Activated T-cell treated with anti-CD3 and anti-CD28 coated beads, Interleukin-2, amount 50 U/mL, for 72 hours (primary cell): ENCODE measurements at regions not wholly inside any gene's neighbourhood (a gene's known extent, or its start where the extent isn't known, plus 50 kb on each side); places are given as distances from the start of the nearest gene placed in this dataset.
"Not testable (repeated sequence)": the region's sequence is repeated elsewhere in the genome, so short reads cannot be mapped to it uniquely, and the experiment has no call there.

ENCODE experiments used
- ATAC-seq, 2 donors: fragments of 150-1000 bp; cut with Tn5 transposase; replicated peaks in 1 of 2; 2 replicates each; pipeline ENCODE4 v1.10.0; 2021; ENCODE audit warnings: moderate library complexity in 2 of 2, mild to moderate bottlenecking in 1 of 2
- DNase-seq, 2 donors: peaks; one replicate each; pipeline ENCODE4 v3.0.0; 2021 to 2022; ENCODE audit warnings: mixed read lengths in 1 of 2
- H3K27ac Mint-ChIP-seq: one replicate; pipeline ENCODE4 v1.8.0; 2022; ENCODE audit warnings: mild to moderate bottlenecking, moderate library complexity, mixed read lengths
- H3K27me3 Mint-ChIP-seq: one replicate; pipeline ENCODE4 v1.8.0; 2022; ENCODE audit warnings: low read depth, mixed read lengths
- H3K36me3 Mint-ChIP-seq, 2 donors: one replicate each; pipeline ENCODE4 v1.8.0; 2022; ENCODE audit warnings: mixed read lengths in 2 of 2, mild to moderate bottlenecking in 1 of 2; ENCODE audit not compliant: insufficient read depth in 2 of 2
- H3K4me1 Mint-ChIP-seq: one replicate; pipeline ENCODE4 v1.8.0; 2022; ENCODE audit warnings: low read depth, mixed read lengths
- H3K4me3 Mint-ChIP-seq, 2 donors: one replicate each; pipeline ENCODE4 v1.8.0; 2022; ENCODE audit warnings: mild to moderate bottlenecking in 2 of 2, mixed read lengths in 2 of 2, moderate library complexity in 2 of 2
- H3K9me3 Mint-ChIP-seq, 2 donors: one replicate each; pipeline ENCODE4 v1.8.0; 2022; ENCODE audit warnings: mixed read lengths in 2 of 2

GRCh38 chr15:75117993-75118392, 83.7 kb upstream of the C15orf39 start:
- peaks cover 9% of the 10 kb centered on the region for H3K4me1 Mint-ChIP-seq
- ATAC-seq (no peak), DNase-seq (no peak)
- H3K9me3 Mint-ChIP-seq: peaks cover 2 to 4% of the 10 kb centered on the region in 2 donors
- H3K27me3 Mint-ChIP-seq: peaks cover 30% of the 10 kb centered on the region
- no peak overlapping the region for H3K27ac Mint-ChIP-seq
- peaks cover 3 to 14% of the 10 kb centered on the region in 2 donors for H3K36me3 Mint-ChIP-seq
- no peak overlapping the region for H3K4me3 Mint-ChIP-seq

- H3K4me1 Mint-ChIP-seq, H3K4me3 Mint-ChIP-seq, DNase-seq, ATAC-seq, H3K36me3 Mint-ChIP-seq, H3K27ac Mint-ChIP-seq, H3K9me3 Mint-ChIP-seq: not testable (repeated sequence)
- H3K27me3 Mint-ChIP-seq: peaks cover 22% of the 10 kb centered on the region
Observed at GRCh38 chr15:75119312-75119711, 82.4 kb upstream of the C15orf39 start.

- no peak overlapping the region for H3K27ac Mint-ChIP-seq
- H3K4me3 Mint-ChIP-seq: no peak overlapping the region
- H3K9me3 Mint-ChIP-seq: no peaks in the 10 kb centered on the region
- H3K27me3 Mint-ChIP-seq: peaks cover 11% of the 10 kb centered on the region
- ATAC-seq: no peak
- H3K36me3 Mint-ChIP-seq: no peaks in the 10 kb centered on the region
- H3K4me1 Mint-ChIP-seq: peaks cover 5% of the 10 kb centered on the region
- DNase-seq: no peak
Observed at GRCh38 chr15:75121491-75121890, 80.2 kb upstream of the C15orf39 start.

- Mint-ChIP-seq H3K9me3 (no peaks in the 10 kb centered on the region), H3K4me3 (no peak overlapping the region), H3K27ac (no peak overlapping the region), H3K4me1 (peaks cover 5% of the 10 kb centered on the region), H3K36me3 (no peaks in the 10 kb centered on the region), H3K27me3 (peaks cover 14% of the 10 kb centered on the region)
- DNase-seq: no peak
- ATAC-seq: no peak
Observed at GRCh38 chr15:75123395-75123794, 78.3 kb upstream of the C15orf39 start.

GRCh38 chr15:75124278-75124677, 77.4 kb upstream of the C15orf39 start:
- not testable (repeated sequence) for H3K27ac Mint-ChIP-seq, H3K4me3 Mint-ChIP-seq, H3K9me3 Mint-ChIP-seq, H3K4me1 Mint-ChIP-seq, H3K36me3 Mint-ChIP-seq, DNase-seq
- peak in 1 of 2 donors; percentile 49 for ATAC-seq
- peaks cover 13% of the 10 kb centered on the region for H3K27me3 Mint-ChIP-seq

GRCh38 chr15:75125935-75126334, 75.7 kb upstream of the C15orf39 start:
- H3K27ac Mint-ChIP-seq: no peak overlapping the region
- no peaks in the 10 kb centered on the region for H3K9me3 Mint-ChIP-seq
- DNase-seq (no peak), ATAC-seq (no peak)
- peaks cover 0 to 2% of the 10 kb centered on the region in 2 donors for H3K36me3 Mint-ChIP-seq
- H3K4me1 Mint-ChIP-seq: peaks cover 21% of the 10 kb centered on the region
- H3K4me3 Mint-ChIP-seq: no peak overlapping the region
- peaks cover 24% of the 10 kb centered on the region for H3K27me3 Mint-ChIP-seq

GRCh38 chr15:75126864-75127580, 74.7 kb upstream of the C15orf39 start:
- Mint-ChIP-seq H3K9me3 (no peaks in the 10 kb centered on the region), H3K27me3 (peaks cover 25% of the 10 kb centered on the region), H3K36me3 (peaks cover 0 to 2% of the 10 kb centered on the region in 2 donors), H3K4me1 (peaks cover 29% of the 10 kb centered on the region), H3K4me3 (no peak overlapping the region), H3K27ac (no peak overlapping the region)
- no peak for ATAC-seq
- no peak for DNase-seq

GRCh38 chr15:75129788-75130187, 71.9 kb upstream of the C15orf39 start:
- Mint-ChIP-seq H3K4me1 (peaks cover 23% of the 10 kb centered on the region), H3K4me3 (no peak overlapping the region), H3K27ac (no peak overlapping the region), H3K36me3 (peaks cover 0 to 2% of the 10 kb centered on the region in 2 donors), H3K27me3 (peaks cover 25% of the 10 kb centered on the region), H3K9me3 (no peaks in the 10 kb centered on the region)
- no peak for ATAC-seq
- DNase-seq: no peak

GRCh38 chr15:75131269-75131643, 70.4 kb upstream of the C15orf39 start:
- H3K4me3 Mint-ChIP-seq: peak overlapping the region; percentile 67 to 72
- no peaks in the 10 kb centered on the region for H3K9me3 Mint-ChIP-seq
- peak in 1 of 2 donors; percentile 41 for ATAC-seq
- no peak overlapping the region for H3K27ac Mint-ChIP-seq
- peaks cover 33% of the 10 kb centered on the region for H3K27me3 Mint-ChIP-seq
- no peak for DNase-seq
- H3K4me1 Mint-ChIP-seq: peaks cover 23% of the 10 kb centered on the region
- peaks cover 0 to 2% of the 10 kb centered on the region in 2 donors for H3K36me3 Mint-ChIP-seq

- Mint-ChIP-seq H3K27ac (no peak overlapping the region), H3K4me1 (peaks cover 19% of the 10 kb centered on the region), H3K9me3 (no peaks in the 10 kb centered on the region), H3K27me3 (peaks cover 16% of the 10 kb centered on the region), H3K36me3 (peaks cover 0 to 2% of the 10 kb centered on the region in 2 donors), H3K4me3 (no peak overlapping the region)
- DNase-seq: no peak
- no peak for ATAC-seq
Observed at GRCh38 chr15:75134748-75135147, 66.9 kb upstream of the C15orf39 start.

- peaks cover 0 to 3% of the 10 kb centered on the region in 2 donors for H3K36me3 Mint-ChIP-seq
- peaks cover 10% of the 10 kb centered on the region for H3K27me3 Mint-ChIP-seq
- DNase-seq: no peak
- peaks cover 5% of the 10 kb centered on the region for H3K4me1 Mint-ChIP-seq
- no peak overlapping the region for H3K4me3 Mint-ChIP-seq
- H3K27ac Mint-ChIP-seq: no peak overlapping the region
- ATAC-seq: no peak
- H3K9me3 Mint-ChIP-seq: no peaks in the 10 kb centered on the region
Observed at GRCh38 chr15:75136118-75136517, 65.6 kb upstream of the C15orf39 start.

GRCh38 chr15:75136758-75137157, 64.9 kb upstream of the C15orf39 start:
- H3K27me3 Mint-ChIP-seq: peaks cover 10% of the 10 kb centered on the region
- ATAC-seq: no peak
- DNase-seq: no peak
- H3K36me3 Mint-ChIP-seq: peaks cover 0 to 4% of the 10 kb centered on the region in 2 donors
- H3K9me3 Mint-ChIP-seq: no peaks in the 10 kb centered on the region
- no peak overlapping the region for H3K27ac Mint-ChIP-seq
- no peak overlapping the region for H3K4me3 Mint-ChIP-seq
- H3K4me1 Mint-ChIP-seq: no peaks in the 10 kb centered on the region

- no peak for DNase-seq
- Mint-ChIP-seq H3K4me3 (no peak overlapping the region), H3K36me3 (peaks cover 9 to 14% of the 10 kb centered on the region in 2 donors), H3K27ac (no peak overlapping the region), H3K9me3 (peaks cover 5 to 6% of the 10 kb centered on the region in 2 donors), H3K4me1 (no peaks in the 10 kb centered on the region), H3K27me3 (peaks cover 10% of the 10 kb centered on the region)
- no peak for ATAC-seq
Observed at GRCh38 chr15:75138016-75138999, 63.4 kb upstream of the C15orf39 start.
